Stimulated activated CD8-positive, alpha-beta memory T cell treated with anti-CD3 and anti-CD28 coated beads, Interleukin-4, amount 100 ng/mL, for 48 hours (primary cell): ENCODE measurements at regions not wholly inside any gene's neighbourhood (a gene's known extent, or its start where the extent isn't known, plus 50 kb on each side); places are given as distances from the start of the nearest gene placed in this dataset.
"Not testable (repeated sequence)": the region's sequence is repeated elsewhere in the genome, so short reads cannot be mapped to it uniquely, and the experiment has no call there.

Source experiments
- DNase-seq: peaks from one replicate; pipeline ENCODE4 v3.0.0-alpha.2; 2020

- no peak for DNase-seq
Measured at GRCh38 chr22:47324435-47324990, 562.1 kb downstream of the TBC1D22A start.

DNA sequence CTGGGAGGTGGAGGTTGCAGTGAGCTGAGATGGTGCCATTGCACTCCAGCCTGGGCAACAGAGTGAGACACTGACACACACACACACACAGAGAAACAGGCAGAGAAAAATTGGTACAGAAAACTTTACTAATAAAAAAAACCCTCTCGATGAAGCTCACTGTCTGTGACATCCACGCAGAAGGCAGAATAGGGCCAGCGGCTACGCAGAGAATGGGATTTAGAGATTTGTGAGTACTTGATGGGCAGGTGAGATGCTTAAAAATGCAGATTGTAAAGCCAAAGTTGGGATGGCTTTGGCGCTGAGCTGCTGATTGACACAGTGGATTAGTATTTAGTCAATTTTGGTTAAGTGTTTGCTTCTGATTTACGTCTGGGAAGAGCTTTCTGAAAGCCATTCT, 561.1 kb downstream of the TBC1D22A start:
- no peak for DNase-seq

- DNase-seq = no peak
Measured at GRCh38 chr22:47322854-47323253, 560.4 kb downstream of the TBC1D22A start.

- no peak for DNase-seq
Measured at GRCh38 chr22:47320560-47320959, 558.1 kb downstream of the TBC1D22A start.

DNA sequence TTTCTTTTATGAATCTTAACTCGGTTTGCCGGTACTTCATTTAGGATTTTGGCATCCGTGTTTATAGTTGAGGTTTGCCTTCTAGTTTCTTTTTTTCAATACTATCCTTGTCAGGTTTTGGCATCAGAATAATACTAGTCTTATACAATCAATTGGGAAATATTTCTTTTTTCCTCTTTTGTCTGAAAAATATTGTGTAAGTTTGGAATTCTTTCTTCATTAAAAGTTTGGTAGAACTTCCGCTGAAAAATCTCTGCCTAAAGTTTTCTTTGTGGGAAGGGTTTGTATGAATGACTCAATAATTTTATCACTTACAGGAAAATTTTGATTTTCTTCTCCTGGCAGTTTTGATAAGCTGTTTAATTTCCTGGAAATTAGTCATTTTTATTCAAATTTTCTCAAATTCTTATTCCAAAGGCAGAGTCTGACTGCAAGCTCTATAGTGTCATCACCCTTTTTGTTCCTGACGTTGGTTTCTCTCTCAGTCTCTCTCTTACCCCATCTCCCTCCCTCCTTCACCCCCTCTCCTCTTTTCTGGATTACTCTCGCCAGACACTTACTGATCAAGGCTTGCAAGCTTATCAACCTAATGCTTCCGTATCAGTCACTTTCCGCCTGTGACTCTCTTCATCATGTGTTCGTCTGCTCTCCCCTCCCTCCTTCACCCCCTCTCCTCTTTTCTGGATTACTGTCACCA, 555.7 kb downstream of the TBC1D22A start:
- DNase-seq = no peak

DNA sequence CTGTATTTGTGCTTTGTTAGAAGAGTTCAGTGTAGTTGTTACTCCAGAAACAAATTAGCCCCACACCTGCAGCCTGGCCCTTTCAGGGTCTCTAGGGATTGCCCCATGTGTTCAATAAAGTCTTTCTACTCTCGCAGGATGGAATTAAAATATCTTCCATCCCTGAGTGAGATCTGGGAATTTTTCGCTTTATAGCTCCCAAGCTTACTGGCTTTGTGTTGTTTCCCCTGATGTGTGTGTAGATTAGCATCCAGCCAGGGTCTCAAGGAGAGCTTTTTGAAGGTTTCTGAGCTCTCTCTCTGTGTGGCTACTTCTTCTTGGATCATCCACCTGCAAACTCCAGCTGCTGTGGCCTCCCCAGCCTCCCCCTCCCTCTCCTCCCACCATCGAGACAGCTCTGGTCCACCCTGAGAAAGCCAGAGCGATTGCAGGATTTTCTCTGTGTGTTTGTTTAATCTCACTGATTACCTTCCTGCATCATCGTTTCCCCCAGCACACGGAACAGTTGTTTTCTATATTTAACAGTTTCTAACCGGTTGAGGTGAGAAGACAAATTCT, 553.5 kb downstream of the TBC1D22A start:
- DNase-seq = no peak

DNA sequence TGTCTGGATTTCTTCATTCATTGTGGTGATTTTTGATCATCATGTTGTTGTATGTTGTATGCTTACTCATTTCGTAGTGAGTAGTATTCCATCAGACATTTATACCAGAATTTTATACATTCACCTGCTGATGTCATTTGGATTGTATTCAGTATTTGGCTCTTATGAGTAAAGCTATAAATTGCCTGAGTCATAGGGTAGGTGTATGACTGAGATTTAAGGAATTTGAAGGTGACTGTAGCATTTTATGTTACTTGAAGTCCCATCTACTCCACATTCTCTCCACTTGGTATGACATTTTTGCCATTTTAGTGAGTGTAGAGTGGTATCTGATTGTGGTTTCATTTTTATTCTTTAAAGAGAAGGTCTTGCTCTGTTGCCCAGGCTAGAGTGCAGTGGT, 548.2 kb downstream of the TBC1D22A start:
- no peak for DNase-seq

DNA sequence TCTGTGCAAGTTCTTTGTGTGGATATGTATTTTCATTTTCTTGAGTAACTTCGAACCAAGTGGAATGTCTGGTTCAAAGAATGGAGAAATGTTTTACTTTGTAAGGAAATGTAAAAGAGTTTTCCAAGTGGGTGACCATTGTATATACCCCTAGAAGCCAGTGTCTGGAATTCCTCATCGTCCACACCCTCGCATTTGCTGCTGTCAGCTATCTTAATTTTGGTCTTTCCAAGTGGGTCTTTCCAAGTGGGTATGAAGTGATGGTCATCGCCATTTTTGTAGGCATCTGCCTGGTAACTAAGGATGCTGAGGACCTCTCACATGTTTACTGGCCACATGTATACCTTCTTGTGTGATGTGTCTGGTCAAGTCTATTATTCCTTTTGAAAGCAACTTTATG, 547.5 kb downstream of the TBC1D22A start:
- no peak for DNase-seq

DNA sequence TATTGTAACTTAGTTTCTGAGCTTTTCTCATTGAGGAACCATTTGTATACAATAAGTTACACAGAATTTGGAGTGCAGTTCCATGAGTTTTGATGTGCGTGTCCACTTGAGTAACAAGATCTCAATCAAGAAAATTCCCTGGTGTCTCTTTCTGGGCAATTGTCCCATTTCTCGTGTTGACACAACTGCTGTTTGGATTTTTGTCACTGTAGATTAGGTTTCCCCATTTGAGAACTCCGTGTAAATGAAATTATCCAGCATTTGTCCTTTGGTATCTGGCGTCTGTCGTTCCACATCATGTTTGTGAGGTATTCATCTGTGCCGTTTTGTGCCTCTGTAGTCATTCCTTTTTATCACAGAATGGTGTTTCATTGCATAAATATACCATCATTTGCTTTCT, 547.0 kb downstream of the TBC1D22A start:
- no peak for DNase-seq

GRCh38 chr22:47308886-47309285, 546.4 kb downstream of the TBC1D22A start:
- no peak for DNase-seq

- no peak for DNase-seq
Measured at GRCh38 chr22:47307822-47308221, 545.4 kb downstream of the TBC1D22A start.

- no peak for DNase-seq
Measured at GRCh38 chr22:47307326-47307725, 544.9 kb downstream of the TBC1D22A start.

DNA sequence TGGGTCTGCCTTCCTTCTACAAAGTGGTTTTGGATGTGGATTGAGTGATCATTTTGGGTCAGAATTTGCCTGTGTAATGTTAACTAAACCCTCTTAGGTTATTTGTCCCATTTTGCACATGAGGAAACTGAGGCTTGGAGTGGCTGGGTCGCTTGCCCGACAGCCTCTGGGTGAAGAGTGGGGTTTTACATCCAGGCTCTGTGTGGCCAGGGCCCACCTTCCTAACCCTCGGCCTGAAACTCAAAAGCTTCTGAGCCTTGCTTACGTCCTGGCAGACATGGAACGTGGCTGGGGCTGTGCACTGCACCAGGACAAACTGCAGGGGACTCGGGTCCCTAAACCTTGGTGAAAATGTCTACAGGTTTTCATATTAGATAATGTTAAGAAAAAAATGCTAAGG, 542.4 kb downstream of the TBC1D22A start:
- DNase-seq = no peak

- no peak for DNase-seq
Measured at GRCh38 chr22:47304191-47304831, 541.9 kb downstream of the TBC1D22A start.

DNA sequence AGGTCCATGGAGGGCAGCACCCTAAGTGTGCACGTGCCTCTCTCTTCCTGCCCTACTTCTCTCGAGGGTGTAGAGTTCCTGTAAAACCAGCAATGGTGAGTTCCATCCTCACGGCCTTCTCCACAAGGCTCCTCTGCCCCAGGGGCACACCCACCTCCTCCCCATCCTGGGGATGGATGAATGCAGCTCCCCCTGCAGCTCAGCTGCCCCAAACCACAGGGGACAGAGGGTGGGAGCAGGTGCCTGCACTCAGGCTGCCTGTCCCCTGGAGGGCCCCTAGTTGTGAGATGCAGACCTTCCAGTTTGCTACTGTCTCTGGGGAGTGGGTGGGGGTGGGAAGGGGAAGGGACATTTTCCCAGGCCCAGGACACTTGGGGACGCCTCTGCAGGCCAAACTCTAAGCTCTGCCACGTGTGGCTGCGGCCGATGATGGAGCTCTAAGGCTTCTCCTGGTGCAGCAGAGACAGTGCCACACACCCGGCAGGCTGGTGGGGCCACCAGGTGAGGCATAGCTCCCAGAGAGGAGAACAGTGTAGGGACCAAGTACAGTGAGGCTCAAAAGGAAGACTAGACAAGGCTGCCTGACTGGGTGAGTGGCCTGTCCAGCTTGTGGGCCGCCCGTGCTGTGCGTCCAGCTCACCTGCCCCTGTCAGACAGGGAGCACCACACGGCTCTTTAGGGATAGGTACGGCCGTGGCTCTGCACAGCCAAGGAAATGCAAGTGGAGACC, 540.9 kb downstream of the TBC1D22A start:
- DNase-seq = no peak

DNA sequence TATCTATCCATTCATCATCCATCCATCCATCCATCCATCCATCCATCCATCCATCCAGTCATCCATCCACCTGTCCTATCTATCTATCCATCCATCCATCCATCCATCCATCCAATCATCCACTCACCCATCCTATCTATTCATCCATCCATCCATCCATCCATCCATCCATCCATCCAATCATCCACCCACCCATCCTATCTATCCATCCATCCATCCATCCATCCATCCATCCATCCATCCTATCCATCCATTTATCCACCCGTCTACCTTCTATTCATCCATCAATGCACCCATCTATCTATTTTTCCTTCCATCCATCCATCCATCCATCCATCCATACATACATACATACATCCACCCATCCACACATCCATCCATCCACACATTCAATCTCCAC, 540.1 kb downstream of the TBC1D22A start:
- not testable (repeated sequence) for DNase-seq

DNA sequence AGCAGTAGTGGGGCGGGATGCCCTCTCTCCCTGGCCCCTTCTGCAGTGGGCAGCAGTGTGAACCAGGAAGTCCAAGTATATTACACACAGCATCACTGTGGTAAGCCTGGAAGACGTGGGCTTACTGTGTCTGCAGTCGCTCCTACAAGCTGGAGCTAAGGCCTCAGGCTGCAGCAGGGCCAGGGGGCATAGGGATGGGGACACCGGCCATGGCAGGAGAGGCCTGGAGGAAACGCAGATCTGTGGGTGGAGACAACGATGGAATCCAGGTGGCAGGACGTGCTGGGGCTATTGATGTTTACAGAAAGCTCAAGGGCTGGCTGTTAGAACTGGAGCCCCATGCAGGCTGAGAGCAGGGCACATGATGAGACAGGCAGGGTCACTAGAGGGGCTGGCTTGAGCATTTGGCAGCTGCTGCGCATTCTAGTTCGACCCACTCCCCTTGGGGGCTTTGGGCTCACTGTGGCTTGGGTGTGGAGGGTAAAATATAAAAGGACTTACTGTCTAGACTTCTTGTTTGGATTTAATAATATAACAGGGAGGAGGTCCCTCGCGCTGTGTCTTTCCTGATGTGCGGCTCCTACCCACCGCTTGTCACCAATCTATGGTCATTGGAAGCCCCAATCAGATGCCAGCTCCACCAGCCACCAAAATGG, 539.5 kb downstream of the TBC1D22A start:
- DNase-seq = no peak

DNA sequence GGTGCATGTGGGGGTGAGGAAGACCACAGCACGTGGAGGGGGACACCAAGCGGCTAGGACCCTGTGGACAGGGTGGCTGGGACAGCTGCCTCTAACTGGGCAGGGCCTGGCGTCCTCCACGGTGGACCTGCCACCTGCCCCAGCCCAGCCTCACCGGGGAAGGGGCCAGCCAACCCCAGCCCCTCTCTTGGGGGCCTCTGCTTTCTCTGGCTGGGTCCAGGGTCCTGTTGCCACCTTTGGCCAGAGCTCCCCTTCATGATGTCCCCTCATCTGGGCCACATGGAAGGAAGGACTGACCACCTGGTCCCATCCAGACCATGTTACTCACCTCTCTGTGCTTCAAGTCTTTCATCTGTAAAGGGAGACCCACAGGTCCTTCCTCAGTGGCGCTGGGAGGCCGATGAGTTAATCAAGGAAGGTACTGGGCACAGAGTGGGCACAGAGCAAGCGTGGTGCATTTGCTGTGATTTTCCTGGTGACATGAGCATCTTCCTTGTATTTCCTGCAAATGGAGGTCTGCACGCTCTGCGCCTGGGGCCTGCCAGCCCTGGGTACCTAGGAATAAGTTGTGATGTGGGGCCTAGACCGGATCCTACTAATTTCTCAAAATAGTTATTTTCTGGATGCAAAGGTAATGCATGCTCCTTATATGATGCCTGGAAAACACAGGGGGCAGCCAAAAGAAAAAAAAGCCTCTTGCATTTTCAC, 538.4 kb downstream of the TBC1D22A start:
- no peak for DNase-seq

GRCh38 chr22:47299863-47300697, 537.6 kb downstream of the TBC1D22A start:
- no peak for DNase-seq

DNA sequence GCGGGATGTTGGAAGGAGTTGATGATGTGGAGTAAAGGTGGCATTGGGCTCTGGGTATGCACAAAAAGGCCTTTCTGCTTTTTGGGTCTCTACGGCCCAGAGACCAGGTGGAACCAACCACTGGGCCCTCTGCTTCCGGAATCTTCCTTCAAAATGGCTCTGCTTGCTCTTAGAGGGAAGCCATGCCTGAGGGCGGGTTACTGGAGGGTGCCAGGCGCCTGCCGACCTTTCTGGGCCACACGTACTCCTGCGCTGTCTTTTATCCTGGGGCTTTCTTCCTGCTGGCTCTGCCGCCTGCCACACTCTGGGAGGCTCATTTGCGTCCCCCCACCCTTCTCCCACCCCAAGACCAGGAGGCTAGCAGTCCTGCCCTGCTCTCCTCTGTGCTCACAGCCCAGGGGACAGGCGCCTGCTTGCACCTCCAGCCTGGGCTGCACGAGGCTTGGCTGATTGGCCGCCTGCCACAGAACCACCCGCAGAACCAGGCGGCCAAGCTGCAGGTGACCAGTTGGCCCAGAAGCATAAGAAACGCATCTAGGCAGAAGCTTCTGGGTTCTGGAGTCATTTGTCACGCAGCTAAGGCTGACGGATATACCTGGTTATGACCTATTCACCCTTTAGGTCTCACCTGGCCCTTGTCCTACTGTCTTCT, 536.9 kb downstream of the TBC1D22A start:
- DNase-seq = no peak
